PC-3 (cell line): ENCODE measurements at regions not wholly inside any gene's neighbourhood (a gene's known extent, or its start where the extent isn't known, plus 50 kb on each side); places are given as distances from the start of the nearest gene placed in this dataset.

Experiments used
- CTCF ChIP-seq: fragments of 300-600 bp; sonication (generic); conservative IDR thresholded peaks from 2 replicates; pipeline ENCODE4 v1.5.1; 2017; ENCODE audit warnings: antibody characterized with exemption, low read depth, mild to moderate bottlenecking, low read length
- EZH2 ChIP-seq: fragments of 300-600 bp; sonication (generic); IDR thresholded peaks from one replicate; pipeline ENCODE4 v1.6.1; 2017; ENCODE audit warnings: antibody characterized with exemption, mild to moderate bottlenecking, low read length; ENCODE audit not compliant: unreplicated experiment

DNA sequence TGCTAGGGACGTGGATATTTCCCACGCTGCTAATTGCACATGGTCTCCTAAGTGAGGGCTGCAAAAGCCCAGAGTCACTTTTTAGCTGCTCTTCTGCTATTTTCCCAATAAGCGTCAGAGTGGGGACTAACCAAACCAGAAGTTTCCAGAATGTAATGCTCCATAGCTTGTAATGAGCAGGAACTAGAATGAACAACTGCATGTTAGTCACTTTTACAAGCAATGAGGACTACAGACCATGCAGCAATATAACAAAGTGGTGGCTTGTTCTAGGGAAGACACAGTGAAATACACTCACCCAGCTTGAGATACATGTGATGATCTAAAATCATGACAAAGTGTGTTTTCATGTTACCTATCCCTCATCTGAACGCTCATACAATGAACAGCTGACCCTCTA is 314.1 kb upstream of the SGK1 start:
- TF ChIP-seq CTCF, result no peak
- no peak for TF ChIP-seq EZH2
